ENCODE measurements at regions not wholly inside any gene's neighbourhood (a gene's known extent, or its start where the extent isn't known, plus 50 kb on each side); places are given as distances from the start of the nearest gene placed in this dataset.

- TF ChIP-seq REST (IDR thresholded peaks at IDR 0.05; ENCODE audit: unreplicated experiment) (no peak), EZH2 (IDR thresholded peaks at IDR 0.05; ENCODE audit: low read depth, unreplicated experiment) (no peak), CTCF (conservative IDR thresholded peaks at IDR 0.05; ENCODE audit: low read depth in 2 of 2) (no peak), NANOG (IDR thresholded peaks at IDR 0.05; ENCODE audit: borderline replicate concordance) (no peak), ZNF331 (CRISPR knock-in tag; IDR thresholded peaks at IDR 0.05; ENCODE audit: low read depth) (no peak), POLR2AphosphoS5 (IDR thresholded peaks at IDR 0.05; ENCODE audit: low read depth) (no peak), CREB1 (CRISPR knock-in tag; IDR thresholded peaks at IDR 0.05; ENCODE audit: low read depth) (no peak), EZH2phosphoT487 (IDR thresholded peaks at IDR 0.05; ENCODE audit: unreplicated experiment) (no peak), ZNF114 (CRISPR knock-in tag; IDR thresholded peaks at IDR 0.05) (no peak)
- TF ChIP-seq, protein P1, sequence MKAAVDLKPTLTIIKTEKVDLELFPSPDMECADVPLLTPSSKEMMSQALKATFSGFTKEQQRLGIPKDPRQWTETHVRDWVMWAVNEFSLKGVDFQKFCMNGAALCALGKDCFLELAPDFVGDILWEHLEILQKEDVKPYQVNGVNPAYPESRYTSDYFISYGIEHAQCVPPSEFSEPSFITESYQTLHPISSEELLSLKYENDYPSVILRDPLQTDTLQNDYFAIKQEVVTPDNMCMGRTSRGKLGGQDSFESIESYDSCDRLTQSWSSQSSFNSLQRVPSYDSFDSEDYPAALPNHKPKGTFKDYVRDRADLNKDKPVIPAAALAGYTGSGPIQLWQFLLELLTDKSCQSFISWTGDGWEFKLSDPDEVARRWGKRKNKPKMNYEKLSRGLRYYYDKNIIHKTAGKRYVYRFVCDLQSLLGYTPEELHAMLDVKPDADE (IDR thresholded peaks at IDR 0.05): no peak
These were observed 69.1 kb downstream of the PTGS2 start for GRCh38 chr1:186611156-186611555.

Measured in GM23338 (cell line).